A673 (cell line): ENCODE measurements at regions not wholly inside any gene's neighbourhood (a gene's known extent, or its start where the extent isn't known, plus 50 kb on each side); places are given as distances from the start of the nearest gene placed in this dataset.

ENCODE experiments used
- EZH2 ChIP-seq: fragments of 200-600 bp; sonication (generic); IDR thresholded peaks from 2 replicates; pipeline ENCODE4 v1.6.1; 2017; ENCODE audit warnings: borderline replicate concordance, low read depth, mild to moderate bottlenecking, mixed read lengths, antibody characterized with exemption, low read length; ENCODE audit not compliant: poor library complexity, severe bottlenecking
- TF ChIP-seq, protein P1 (sequence below): fragments of 300-800, 200-600 bp; sonication (generic); conservative IDR thresholded peaks from 2 replicates; pipeline ENCODE4 v1.5.1; 2017; ENCODE audit warnings: low read depth, mild to moderate bottlenecking, antibody characterized with exemption, low read length, moderate library complexity, mixed read lengths

DNA sequence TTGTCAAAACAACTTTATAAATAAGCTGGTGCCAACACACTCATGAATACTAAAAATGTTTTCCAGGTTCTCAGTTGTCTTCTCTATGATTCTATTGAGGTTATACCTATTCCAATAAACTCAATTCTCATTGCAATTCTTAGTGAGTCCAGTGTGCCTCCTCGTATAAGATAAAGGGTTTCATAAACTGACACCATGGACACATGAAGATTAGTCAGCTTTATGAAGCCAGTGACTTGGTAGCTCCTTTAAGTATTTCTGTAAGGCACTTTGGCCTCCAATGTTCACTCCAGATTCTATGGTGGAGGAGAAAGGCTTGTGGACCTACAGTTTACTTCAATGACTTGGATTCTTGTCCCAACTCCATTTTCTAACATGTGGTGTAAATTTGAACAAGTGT, 521.3 kb upstream of the JARID2 start:
- TF ChIP-seq, protein P1, sequence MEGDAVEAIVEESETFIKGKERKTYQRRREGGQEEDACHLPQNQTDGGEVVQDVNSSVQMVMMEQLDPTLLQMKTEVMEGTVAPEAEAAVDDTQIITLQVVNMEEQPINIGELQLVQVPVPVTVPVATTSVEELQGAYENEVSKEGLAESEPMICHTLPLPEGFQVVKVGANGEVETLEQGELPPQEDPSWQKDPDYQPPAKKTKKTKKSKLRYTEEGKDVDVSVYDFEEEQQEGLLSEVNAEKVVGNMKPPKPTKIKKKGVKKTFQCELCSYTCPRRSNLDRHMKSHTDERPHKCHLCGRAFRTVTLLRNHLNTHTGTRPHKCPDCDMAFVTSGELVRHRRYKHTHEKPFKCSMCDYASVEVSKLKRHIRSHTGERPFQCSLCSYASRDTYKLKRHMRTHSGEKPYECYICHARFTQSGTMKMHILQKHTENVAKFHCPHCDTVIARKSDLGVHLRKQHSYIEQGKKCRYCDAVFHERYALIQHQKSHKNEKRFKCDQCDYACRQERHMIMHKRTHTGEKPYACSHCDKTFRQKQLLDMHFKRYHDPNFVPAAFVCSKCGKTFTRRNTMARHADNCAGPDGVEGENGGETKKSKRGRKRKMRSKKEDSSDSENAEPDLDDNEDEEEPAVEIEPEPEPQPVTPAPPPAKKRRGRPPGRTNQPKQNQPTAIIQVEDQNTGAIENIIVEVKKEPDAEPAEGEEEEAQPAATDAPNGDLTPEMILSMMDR = no peak
- TF ChIP-seq EZH2 = no peak
